SKM-1 (cell line): ENCODE measurements at regions not wholly inside any gene's neighbourhood (a gene's known extent, or its start where the extent isn't known, plus 50 kb on each side); places are given as distances from the start of the nearest gene placed in this dataset.

ENCODE experiments used
- DNase-seq: peaks from one replicate; lab custom pipeline; 2025; ENCODE audit not compliant: unreplicated experiment; lab: John Stamatoyannopoulos, UW

DNA sequence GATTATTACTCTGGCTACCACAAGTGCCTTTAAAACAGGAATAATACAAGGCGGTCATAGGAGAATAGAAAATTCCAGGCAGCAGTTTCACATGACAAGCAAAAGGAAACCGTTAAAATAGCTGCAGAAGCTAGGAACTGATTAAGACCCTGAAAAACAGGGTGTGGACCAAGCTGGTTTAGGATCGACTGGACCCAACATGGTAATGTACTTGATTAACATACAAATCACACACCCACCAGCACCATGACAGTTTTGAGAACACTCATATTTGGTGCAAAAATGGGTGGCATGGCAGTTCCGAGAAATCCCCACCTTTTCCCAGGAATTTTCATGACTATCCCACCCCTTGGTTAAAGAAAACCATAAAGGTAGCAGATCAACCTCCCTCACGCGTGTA is 51.9 kb upstream of the TMEM163 start:
- no peak for DNase-seq

DNA sequence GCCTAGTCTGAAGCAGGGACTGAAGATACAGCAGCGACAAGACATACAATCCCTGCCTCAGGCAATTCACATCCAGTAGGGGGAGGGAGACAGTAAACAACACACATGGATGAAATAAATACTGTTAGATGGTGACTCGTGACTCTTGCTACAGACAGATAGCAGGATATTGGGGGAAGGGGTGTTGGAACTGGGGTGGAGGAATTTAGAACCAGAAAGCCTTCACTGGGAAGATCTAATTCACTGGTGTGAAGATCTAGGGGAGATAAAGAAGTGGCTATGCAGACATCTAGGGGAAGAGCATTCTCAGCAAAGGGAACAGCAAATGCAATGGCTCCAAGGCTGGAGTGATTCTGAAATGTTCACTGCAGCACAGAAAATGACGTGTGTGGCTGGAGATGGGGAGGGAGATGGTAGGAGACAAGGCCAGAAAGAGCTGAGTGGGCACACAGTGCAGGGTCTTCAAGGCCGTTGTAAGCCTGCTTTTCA is 52.6 kb upstream of the TMEM163 start:
- DNase-seq, result no peak

DNA sequence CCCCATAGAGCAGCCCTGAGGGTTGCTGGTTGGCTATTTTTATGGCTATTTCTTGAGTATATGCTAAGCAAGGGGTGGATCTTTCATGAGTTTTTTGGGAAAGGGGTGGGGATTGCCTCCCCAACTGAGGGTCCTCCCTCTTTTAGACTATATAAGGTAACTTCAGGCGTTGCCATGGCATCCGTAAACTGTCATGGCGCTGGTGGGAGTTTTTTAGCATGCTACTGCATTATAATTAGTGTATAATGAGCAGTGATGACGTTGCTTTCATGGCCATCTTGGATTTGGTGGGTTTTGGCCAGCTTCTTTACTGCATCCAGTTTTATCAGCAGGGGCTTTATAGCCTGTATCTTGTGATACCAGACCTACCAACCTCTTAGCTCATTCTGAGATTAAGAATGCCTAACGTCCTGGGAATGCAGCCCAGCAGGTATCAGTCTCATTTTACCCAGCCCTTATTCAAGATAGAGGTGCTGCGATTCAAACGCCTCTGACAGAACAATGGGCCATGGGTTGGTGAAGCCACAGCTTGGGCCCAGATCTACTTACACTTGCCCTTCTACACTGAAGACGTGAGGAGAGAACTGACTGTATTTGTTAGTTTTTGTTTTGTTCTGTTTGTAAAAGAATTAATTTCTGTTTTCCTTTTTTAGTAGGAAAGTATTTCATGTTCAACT is 53.8 kb upstream of the TMEM163 start:
- DNase-seq, result no peak

DNA sequence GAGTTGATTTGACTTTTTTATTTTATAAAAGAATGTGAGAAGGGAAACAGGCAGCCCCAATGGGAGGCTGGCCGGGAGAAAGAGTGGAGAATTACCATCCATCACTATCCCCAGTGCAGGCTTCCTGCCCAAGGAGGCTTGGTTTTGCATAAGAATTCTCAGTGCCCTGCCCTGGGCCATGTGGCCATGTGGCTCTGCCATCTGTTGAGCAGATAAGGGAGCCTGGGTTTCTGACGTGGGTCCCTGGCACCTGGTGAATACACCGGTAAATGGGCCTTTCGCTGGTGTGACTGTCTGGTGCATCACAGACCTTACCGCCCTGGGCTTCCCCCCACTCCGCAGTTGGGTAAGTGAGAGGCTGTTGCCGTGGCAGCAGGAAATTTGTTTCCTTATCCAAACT is 54.5 kb upstream of the TMEM163 start:
- no peak for DNase-seq

DNA sequence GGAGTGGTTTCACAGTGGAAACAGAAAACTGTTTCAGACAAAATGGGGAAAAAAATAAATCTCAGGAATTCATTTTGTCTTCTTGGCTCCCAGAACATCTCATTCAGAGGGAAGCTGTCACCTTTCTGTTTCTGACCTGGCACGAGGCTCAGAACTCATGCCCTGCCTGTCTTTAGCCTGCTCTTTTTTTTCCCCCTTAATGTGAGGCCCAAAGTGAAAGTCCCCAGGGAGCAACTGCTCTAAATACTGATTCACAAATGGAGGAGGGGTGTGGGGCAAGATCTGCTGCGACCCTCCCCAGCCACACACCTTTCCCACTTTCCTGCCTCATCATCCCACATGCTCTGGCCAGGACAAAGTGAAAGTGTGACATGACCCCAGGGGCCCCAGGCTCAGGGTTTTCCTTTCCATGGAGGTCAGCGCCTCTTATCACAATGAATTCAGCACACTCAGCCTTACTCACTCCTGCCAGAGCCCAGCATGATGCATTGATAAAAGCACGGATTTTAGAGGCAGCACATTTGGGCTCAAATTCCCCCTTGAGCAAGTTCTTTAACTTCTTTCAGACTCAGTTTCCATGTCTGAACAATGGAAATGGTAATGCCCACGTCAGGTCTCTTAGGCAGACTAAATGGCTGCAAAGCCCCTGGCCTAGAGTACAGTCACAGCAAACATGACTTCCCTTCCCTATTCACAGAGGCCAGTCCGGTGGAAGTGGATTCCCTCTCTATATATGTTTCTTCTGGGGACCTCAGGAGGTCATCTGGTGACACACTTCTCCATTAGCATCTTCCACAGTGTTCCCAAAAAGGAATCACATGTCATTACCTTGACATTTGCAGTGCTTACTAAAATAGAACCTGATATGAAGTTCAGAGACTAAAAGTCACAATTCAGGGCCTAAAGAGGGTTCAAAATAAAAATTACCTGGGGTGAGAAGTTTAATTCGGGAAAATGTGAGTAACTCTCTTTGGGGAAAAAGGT is 55.3 kb upstream of the TMEM163 start:
- no peak for DNase-seq

DNA sequence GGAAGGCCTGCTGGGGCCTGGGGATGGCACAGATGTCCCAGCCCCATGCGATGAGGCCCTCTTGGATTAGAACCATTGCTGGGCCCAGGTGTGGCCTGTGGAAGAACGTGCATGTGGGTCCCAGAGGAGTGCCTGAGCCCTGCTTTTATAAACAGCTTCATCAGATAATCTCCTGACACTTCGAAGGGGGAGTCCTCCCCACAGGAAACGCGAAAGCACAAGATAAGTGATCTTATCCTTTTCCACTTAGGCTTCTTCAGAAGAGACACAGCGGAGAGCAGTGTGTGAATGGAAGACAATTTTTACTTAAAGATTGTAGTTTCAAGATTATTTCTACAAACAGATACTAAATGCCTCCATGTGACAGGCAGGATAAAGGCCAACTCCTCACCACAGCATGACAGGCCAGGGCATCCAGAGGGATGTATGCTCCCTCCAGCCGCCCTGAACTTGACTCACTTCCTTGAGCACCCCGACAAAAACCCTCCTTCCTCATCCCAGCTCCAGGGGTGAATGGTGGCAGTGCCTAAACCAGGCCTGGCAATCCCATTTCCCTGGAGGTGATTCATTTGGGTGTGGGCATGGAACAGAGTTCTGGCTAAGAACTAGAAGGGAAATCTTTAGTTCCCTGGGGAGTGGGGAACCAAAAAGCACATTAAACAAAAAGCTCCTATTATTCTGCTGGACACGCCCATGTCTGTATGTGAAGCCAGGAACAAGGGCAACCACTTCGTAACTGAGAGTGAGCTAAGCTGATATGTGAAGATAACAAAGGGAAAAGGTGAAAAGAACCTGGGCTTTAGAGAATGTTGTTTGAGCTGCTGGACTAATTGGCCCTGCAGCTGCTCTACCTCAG is 56.2 kb upstream of the TMEM163 start:
- DNase-seq, result no peak

DNA sequence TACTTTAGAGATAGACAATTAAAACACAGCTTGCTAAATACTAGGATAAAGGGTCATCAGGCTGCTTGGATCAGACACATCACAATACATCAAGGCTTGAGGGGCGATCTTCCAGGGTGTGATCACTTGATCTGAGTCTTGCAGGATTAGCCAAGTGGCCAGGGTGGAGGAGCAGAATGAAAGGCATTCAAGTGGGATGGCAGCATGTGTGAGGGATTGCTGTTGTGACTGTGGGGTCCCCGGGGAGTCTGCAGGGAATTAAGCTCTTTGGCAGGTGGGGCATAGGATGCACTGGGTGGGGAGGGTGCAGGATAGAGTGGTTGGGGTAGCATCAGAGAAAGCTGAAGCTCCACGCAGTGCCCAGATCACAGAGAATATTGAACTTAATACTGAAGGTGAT is 58.0 kb upstream of the TMEM163 start:
- no peak for DNase-seq

DNA sequence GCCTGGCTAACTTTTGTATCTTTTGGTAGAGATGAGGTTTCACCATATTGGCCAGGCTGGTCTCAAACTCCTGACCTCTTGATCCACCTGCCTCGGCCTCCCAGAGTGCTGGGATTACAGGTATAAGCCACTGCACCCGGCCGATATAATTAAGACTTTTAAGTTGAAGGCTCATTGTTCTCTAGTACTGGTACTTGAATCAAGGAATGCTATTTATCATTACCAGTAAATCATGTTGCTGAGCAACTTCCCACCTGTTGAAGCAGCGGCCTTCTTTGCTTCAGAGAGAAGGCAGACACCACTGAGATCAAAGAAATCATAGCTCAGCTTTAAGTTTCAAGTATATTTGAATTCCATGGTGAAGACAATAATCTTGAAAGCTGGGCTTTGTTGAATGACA is 58.8 kb upstream of the TMEM163 start:
- no peak for DNase-seq

DNA sequence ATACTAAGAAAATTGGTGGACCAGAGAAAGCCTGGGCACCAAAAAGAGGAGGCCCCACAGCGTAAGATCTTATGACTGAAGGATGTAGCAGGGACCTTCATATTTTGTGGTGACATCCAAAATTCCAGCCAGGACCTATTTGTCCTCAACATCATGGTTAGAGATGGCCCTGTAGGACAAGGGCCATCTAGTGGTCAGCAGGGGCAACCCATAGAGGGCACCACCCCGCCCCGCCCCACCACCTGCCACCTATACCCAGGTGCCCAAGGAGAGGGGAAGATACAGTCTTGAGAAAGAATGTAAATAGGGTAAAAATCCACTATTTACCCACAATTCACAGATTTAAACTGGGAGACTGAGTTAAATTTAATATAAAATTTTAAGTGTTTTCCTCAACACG is 59.6 kb upstream of the TMEM163 start:
- DNase-seq, result no peak

DNA sequence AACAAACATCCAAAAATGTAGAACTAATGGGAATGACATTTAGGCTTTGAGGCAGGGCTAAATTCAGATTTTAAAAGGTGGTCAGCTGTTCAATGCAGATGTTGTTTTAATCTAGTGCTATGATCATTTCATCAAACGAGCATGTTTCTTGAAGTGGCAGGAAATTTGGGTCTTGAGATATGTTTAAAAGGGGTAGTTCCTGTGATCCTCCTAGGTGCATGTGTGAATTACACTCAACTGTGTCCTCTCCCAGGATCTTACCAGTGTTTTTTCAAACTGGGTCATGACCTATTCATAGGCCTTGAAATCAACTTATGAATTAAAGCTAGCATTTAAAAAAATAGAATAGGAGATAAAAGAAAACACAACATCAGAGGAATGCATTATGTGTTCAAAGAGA is 57.4 kb upstream of the ACMSD start:
- DNase-seq, result no peak

DNA sequence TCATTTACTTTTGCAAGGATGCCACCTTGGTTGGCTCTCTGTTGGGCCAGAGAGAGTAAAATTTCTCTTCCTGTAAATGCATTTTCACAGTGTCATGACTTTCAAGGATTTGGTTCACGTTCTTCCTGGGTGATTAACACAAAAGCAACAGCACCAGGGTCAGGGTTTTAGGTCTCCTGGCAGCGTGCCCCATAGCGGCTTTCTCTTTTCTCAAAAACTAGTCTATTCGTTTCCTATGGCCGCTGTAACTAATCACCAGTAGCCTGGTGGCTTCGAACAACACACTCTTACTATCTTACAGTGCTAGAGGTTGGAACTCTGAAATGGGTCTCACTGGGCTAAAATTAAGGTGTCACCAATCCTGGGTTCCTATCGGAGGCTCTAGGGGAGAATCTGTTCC is 56.3 kb upstream of the ACMSD start:
- no peak for DNase-seq

DNA sequence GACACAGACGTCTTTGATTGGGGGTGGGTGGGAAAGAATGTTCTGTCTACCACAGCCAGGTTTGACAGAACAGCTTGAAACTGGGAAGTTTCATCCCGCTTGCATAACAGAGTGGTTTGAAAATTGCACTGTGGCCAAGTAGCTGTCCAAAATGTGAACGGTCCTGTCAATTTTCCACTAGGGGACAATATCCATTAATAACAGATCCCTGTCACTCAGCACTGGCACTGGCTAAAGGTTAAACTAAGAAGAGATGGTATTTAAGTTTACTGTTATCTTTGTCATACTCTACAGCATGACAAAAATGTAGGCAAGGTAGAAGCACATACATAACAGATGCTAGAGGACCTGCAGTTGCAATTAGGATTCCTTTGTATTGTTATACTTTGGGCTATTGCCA is 55.6 kb upstream of the ACMSD start:
- DNase-seq, result peak; percentile 57

DNA sequence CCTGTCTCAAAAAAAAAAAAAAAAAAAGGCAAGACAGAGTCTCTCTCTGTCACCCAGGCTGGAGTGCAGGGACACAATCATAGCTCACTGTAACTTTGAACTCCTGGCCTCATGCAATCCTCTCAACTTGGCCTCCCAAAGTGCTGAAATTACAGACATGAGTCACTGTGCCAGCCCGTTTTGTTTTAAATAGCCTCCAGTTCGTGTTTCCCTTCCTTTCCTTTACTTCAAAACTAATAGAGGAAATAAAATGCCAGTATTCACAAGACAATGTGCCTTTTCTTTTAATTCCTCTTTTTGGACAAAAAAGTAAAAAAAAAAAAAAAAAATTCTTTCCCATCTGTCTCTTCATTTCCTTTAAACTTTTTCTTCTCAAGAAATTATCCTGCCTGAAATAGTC is 54.5 kb upstream of the ACMSD start:
- DNase-seq, result peak; percentile 11

DNA sequence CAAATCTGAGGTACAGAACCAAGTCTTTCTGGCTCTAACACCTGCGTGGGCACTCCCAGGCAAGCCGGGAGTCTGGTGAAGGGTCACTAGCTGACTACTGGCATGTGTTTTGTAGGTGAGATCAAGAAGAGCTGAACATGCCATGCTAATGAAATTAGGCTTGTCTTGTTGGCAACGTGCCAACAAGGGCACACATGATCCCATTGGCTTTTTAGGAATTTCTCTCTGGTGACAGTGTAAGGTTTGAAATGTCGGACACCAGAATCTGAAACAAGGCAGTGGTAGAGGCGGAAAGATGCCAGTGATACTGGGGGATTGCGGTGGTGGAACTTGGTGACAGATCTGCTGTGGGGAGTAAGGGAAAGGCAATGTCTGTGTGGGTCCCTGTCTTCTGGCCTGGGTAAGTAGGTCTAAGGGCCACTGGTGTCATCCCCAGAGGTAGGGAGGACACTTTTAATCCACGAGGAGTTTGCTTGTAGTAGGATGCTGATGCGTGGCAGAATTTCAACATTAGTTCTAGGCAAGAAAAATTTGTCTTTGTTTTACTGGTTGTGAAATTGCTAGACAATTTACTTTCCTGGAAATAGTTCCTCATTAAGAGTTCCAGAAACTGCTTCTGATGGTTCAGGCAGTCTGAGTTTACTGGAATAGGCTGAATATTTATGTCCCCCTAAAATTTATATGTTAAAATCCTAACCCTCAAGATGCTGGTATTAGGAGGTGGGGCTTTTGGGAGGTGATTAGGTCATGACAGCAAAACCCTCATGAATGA is 52.6 kb upstream of the ACMSD start:
- DNase-seq, result no peak

DNA sequence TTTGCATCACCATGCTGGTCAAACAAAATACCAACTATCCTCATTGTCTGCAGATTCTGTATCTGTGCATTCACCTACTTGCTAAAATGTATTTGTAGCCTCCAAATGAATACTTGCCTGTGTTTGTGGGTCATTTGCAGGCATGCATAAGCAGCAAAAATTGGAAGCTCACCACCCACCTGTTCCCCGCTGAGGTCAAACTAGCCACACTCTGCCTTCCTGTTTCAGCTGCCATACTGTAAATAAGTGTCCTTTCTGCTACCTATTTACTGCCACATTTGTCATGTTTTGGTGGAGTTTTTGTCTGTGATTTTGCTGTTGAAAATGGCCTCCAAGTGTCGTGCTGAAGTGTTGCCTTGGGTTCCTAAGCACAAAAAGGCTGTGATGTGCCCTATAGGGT is 50.0 kb upstream of the ACMSD start:
- DNase-seq, result no peak
